GM20000 (cell line): ENCODE measurements at regions not wholly inside any gene's neighbourhood (a gene's known extent, or its start where the extent isn't known, plus 50 kb on each side); places are given as distances from the start of the nearest gene placed in this dataset.

Experiments used
- DNase-seq: peaks from one replicate; pipeline ENCODE4 v3.0.0; 2012; ENCODE audit warnings: low spot score
- TF ChIP-seq, protein P1 (sequence below): IDR thresholded peaks from 2 replicates; pipeline ENCODE4 v1.5.1; 2012; ENCODE audit warnings: mild to moderate bottlenecking, control low read depth; ENCODE audit errors: extremely low read depth, missing control alignments

DNA sequence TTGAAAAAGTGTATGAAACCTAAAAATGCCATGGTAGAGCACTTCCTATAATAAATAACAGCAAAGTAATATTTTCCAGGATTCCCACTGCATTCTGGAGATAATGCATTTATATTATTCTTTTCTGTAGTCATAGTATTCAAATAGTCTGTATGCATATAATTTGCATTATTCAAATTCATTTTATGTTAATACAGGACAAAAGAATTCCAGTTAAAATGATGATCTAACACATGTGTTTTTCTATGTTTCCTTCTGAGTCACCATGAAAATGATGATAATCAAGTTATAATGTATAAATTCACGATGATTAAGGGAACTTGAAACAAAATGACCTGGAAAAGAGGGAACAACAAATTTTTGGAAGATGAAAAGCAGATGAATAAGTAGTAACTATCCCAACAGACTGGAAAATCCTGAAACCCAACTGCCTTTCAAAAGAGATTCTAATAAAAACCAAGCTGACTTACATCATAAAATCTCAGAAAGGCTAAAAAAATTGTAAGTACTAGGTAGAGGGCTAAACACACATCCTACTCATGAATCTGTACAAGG, 358.6 kb upstream of the PAPPA start:
- DNase-seq: no peak
- TF ChIP-seq, protein P1, sequence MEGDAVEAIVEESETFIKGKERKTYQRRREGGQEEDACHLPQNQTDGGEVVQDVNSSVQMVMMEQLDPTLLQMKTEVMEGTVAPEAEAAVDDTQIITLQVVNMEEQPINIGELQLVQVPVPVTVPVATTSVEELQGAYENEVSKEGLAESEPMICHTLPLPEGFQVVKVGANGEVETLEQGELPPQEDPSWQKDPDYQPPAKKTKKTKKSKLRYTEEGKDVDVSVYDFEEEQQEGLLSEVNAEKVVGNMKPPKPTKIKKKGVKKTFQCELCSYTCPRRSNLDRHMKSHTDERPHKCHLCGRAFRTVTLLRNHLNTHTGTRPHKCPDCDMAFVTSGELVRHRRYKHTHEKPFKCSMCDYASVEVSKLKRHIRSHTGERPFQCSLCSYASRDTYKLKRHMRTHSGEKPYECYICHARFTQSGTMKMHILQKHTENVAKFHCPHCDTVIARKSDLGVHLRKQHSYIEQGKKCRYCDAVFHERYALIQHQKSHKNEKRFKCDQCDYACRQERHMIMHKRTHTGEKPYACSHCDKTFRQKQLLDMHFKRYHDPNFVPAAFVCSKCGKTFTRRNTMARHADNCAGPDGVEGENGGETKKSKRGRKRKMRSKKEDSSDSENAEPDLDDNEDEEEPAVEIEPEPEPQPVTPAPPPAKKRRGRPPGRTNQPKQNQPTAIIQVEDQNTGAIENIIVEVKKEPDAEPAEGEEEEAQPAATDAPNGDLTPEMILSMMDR: no peak

DNA sequence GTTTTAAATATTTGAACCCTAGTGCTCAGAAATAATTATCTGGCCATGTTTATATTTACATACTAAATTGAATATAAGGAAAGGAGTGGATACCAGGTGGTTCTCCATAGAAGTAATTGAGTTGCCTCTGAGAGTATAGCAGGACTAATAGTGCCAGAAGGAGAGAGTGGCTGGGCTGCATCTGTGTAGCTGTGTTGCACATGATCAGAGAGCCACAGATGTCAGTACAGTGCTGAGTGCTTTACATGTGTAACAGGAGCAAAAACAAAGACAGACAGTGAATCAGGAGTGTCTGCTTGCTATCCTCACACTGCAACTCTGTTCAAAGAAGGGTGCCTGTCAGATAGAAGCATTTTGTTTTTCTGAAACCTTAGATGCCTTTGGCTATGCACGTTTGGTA, 353.9 kb upstream of the PAPPA start:
- TF ChIP-seq, protein P1: no peak
- no peak for DNase-seq

DNA sequence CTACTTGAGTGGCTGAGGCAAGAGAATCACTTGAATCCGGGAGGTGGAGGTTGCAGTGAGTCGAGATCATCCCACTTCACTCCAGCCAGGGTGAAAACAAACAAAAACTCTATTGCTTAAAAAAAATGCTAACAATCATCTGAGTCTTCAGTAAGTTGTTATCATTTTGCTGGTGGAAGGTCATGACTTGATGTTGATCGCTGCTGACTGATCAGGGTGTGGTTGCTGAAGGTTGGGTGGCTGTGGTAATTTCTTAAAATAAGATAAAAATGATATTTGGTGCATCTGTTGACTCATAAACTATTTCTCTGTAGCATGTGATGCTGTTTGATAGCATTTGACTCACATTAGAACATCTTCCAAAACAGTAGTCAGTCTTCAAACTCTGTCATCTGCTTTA, 349.4 kb upstream of the PAPPA start:
- no peak for DNase-seq
- TF ChIP-seq, protein P1: no peak

DNA sequence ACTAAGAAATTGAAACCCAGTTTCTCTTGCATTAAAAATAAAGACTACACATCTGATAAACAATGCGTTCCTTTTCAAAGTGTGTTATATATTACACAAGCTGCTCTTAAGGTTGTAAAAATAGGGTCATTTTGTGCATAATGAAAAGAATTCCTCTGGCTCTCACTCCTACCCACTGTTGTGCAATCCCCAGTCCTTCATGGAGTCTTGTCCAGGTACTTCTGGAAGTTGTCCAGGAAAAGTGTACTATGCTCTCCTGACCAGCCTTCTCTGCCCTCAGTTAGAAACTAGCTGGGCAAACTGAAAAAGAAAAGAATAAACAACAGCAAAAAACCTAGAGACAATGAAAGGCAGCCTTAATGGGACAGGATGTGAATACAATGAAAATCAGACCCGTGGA, 345.5 kb upstream of the PAPPA start:
- TF ChIP-seq, protein P1: no peak
- DNase-seq: no peak

DNA sequence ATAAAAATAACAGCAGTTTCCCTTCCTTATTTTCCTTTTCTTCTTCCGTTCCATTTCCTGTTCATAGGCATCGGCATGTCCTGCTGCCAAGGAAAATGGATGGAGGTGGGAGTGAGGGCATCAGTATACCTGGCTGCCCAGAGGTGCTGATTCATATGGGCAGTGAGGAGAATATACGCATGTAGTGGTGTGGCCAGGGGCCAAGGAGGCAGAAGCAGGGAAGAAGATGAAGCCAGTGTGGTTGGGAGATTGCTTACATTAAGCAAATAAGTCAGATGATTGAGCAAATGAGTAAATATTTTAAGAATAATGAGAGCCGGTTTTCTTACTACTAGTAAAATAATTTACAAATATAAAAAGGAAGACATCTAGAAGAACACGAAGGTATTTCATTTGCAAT, 344.9 kb upstream of the PAPPA start:
- TF ChIP-seq, protein P1: no peak
- DNase-seq: no peak

DNA sequence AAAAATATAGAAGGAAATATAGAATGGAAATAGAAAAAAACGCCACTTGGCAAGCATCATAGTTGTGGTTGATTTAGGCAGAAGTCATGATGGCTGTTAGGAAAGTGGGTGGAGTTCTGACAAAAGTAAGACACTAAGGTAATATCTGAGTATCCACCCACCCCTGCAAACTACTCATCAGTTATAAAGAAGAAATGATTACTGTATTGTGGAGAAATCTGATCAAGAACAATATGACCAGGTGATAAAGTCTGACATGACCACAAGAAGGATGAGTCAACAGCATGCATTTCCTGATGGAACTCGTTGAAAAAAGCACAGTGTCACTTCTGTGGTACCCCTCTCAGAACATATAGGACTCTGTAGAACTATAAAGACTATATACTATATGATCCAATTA, 343.4 kb upstream of the PAPPA start:
- no peak for DNase-seq
- TF ChIP-seq, protein P1: no peak

DNA sequence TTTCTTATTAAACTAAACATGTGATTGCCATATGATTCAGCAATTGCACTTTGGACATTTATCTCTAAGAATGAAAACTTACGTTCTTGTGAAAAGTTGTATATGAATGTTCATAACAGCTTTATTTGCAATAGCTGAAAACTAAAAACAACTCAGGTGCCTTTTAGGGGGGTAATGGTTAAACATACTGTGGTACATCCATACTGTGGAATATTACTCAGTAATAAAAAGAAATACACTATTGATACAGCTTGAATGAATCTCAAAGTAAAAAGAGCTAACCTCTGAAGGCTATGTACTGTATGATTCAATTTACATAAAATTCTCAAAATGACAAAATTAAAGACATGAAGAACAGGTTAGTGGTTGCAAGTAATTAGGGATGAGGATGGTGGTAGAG, 339.5 kb upstream of the PAPPA start:
- DNase-seq: no peak
- TF ChIP-seq, protein P1: no peak
